Natural killer cell (primary cell): ENCODE measurements at regions not wholly inside any gene's neighbourhood (a gene's known extent, or its start where the extent isn't known, plus 50 kb on each side); places are given as distances from the start of the nearest gene placed in this dataset.
A peak's percentile ranks its signal among the peaks of the same experiment; 100 is the strongest.

ENCODE experiments used
- ATAC-seq, 3 donors: fragments of 150-1000 bp in 2 of 3; fragments of 200-7000 bp in 1 of 3; cut with Tn5 transposase; 1 replicate in 1 of 3; 2 replicates in 2 of 3; pipeline ENCODE4 v1.10.0; 2021; ENCODE audit warnings: mild to moderate bottlenecking in 2 of 3, moderate library complexity in 2 of 3
- DNase-seq, 2 donors: peaks; one replicate each; pipeline versions ENCODE4 v3.0.0 to v3.0.0-alpha.2; 2013 to 2021; ENCODE audit warnings: mixed read lengths in 1 of 2
- H3K27ac ChIP-seq: one replicate; pipeline ENCODE4 v1.5.1; 2013; ENCODE audit warnings: mild to moderate bottlenecking, low read length
- H3K27me3 ChIP-seq: one replicate; pipeline ENCODE4 v1.6.1; 2013; ENCODE audit warnings: low read length; ENCODE audit not compliant: control insufficient read depth, insufficient read depth
- H3K36me3 ChIP-seq: one replicate; pipeline ENCODE4 v1.6.1; 2013; ENCODE audit warnings: low read length; ENCODE audit not compliant: control insufficient read depth, insufficient read depth
- H3K4me1 ChIP-seq: one replicate; pipeline ENCODE4 v1.6.1; 2013; ENCODE audit warnings: low read length; ENCODE audit not compliant: control insufficient read depth, insufficient read depth
- H3K4me3 ChIP-seq: one replicate; pipeline ENCODE4 v1.5.1; 2013; ENCODE audit warnings: low read length
- H3K9me3 ChIP-seq: one replicate; pipeline ENCODE4 v1.6.1; 2013; ENCODE audit warnings: low read length; ENCODE audit not compliant: control insufficient read depth, insufficient read depth
- H3K27ac Mint-ChIP-seq, 2 donors: one replicate each; pipeline ENCODE4 v1.8.0; 2022; ENCODE audit warnings: mild to moderate bottlenecking in 2 of 2, mixed read lengths in 2 of 2, moderate library complexity in 1 of 2
- H3K27me3 Mint-ChIP-seq, 2 donors: one replicate each; pipeline ENCODE4 v1.8.0; 2022; ENCODE audit warnings: low read depth in 2 of 2, mixed read lengths in 2 of 2
- H3K36me3 Mint-ChIP-seq: one replicate; pipeline ENCODE4 v1.8.0; 2022; ENCODE audit warnings: mixed read lengths
- H3K4me1 Mint-ChIP-seq, 2 donors: one replicate each; pipeline ENCODE4 v1.8.0; 2022; ENCODE audit warnings: mixed read lengths in 2 of 2
- H3K4me3 Mint-ChIP-seq: one replicate; pipeline ENCODE4 v1.8.0; 2022; ENCODE audit warnings: mild to moderate bottlenecking, moderate library complexity, mixed read lengths
- H3K9me3 Mint-ChIP-seq, 2 donors: one replicate each; pipeline ENCODE4 v1.8.0; 2022; ENCODE audit warnings: mixed read lengths in 2 of 2
- CTCF ChIP-seq: fragments of 200-600 bp; IDR thresholded peaks from one replicate; pipeline ENCODE4 v1.8.0; 2022; ENCODE audit warnings: antibody characterized with exemption
- WGBS: methylation state at CpG from one replicate; pipeline ENCODE4 v1.1.7; 2013; ENCODE audit warnings: missing lambda C conversion rate; ENCODE audit not compliant: insufficient coverage; 5-methylcytosine and 5-hydroxymethylcytosine counted together
- intact Hi-C: fragments of 100-400 bp; cut with micrococcal nuclease; formaldehyde crosslinking; loops from one replicate; pipeline ENCODE4 v1.14.2; 2022

GRCh38 chr7:131007439-131008330, 273.7 kb upstream of the KLF14 start:
- no peaks in the 10 kb centered on the region for H3K27me3 ChIP-seq
- no peak overlapping the region for H3K4me3 ChIP-seq
- peak; percentile 52 for TF ChIP-seq CTCF
- no peaks in the 10 kb centered on the region for H3K27me3 Mint-ChIP-seq
- H3K4me3 Mint-ChIP-seq, result peak overlapping the region; percentile 77
- no peaks in the 10 kb centered on the region for H3K9me3 ChIP-seq
- H3K4me1 Mint-ChIP-seq, result peaks cover 72 to 91% of the 10 kb centered on the region in 2 donors
- peaks cover 28% of the 10 kb centered on the region for H3K4me1 ChIP-seq
- intact Hi-C loops, result loop anchor here (1.0 to 5.0 kb wide), 2 partner anchors 45 to 110 kb away; no protein-coding TSS in a partner anchor
- no peaks in the 10 kb centered on the region for H3K36me3 ChIP-seq
- H3K27ac Mint-ChIP-seq, result peak overlapping the region; percentile 77 to 88
- ATAC-seq (peak; percentile 61 to 68 (median 67)), DNase-seq (peak in 1 of 2 donors; percentile 83)
- peak overlapping the region; percentile 62 for H3K27ac ChIP-seq
- WGBS, result 55% methylated on average over 13 of the region's 19 CpGs
- H3K9me3 Mint-ChIP-seq, result no peaks in the 10 kb centered on the region
- no peaks in the 10 kb centered on the region for H3K36me3 Mint-ChIP-seq

GRCh38 chr7:131008840-131009711, 275.1 kb upstream of the KLF14 start:
- H3K4me1 ChIP-seq, result peaks cover 40% of the 10 kb centered on the region
- Mint-ChIP-seq H3K4me3 (peak overlapping the region; percentile 15), H3K4me1 (peaks cover 75 to 93% of the 10 kb centered on the region in 2 donors), H3K27me3 (no peaks in the 10 kb centered on the region), H3K9me3 (no peaks in the 10 kb centered on the region), H3K27ac (peak overlapping the region; percentile 55 to 77), H3K36me3 (no peaks in the 10 kb centered on the region)
- H3K27ac ChIP-seq, result no peak overlapping the region
- intact Hi-C loops, result loop anchor here (5.0 kb wide), 1 partner anchor 47 kb away; no protein-coding TSS in a partner anchor
- DNase-seq, result no peak
- H3K36me3 ChIP-seq, result no peaks in the 10 kb centered on the region
- TF ChIP-seq CTCF, result no peak
- no peaks in the 10 kb centered on the region for H3K27me3 ChIP-seq
- 63% methylated on average over 4 of the region's 5 CpGs for WGBS
- no peak for ATAC-seq
- no peak overlapping the region for H3K4me3 ChIP-seq
- H3K9me3 ChIP-seq, result no peaks in the 10 kb centered on the region

- no peaks in the 10 kb centered on the region for H3K9me3 ChIP-seq
- WGBS, result 84% methylated on average over 12 of the region's 12 CpGs
- no peaks in the 10 kb centered on the region for H3K36me3 ChIP-seq
- Mint-ChIP-seq H3K9me3 (no peaks in the 10 kb centered on the region), H3K27ac (peak overlapping the region; percentile 1 to 27), H3K27me3 (no peaks in the 10 kb centered on the region), H3K36me3 (no peaks in the 10 kb centered on the region), H3K4me1 (peaks cover 71 to 90% of the 10 kb centered on the region in 2 donors), H3K4me3 (peak overlapping the region; percentile 49)
- TF ChIP-seq CTCF, result no peak
- DNase-seq, result no peak
- peaks cover 40% of the 10 kb centered on the region for H3K4me1 ChIP-seq
- no peaks in the 10 kb centered on the region for H3K27me3 ChIP-seq
- no peak overlapping the region for H3K4me3 ChIP-seq
- intact Hi-C loops, result no loop called here
- no peak overlapping the region for H3K27ac ChIP-seq
- no peak for ATAC-seq
Measured at GRCh38 chr7:131010029-131010716, 276.2 kb upstream of the KLF14 start.
